ENCODE measurements at regions not wholly inside any gene's neighbourhood (a gene's known extent, or its start where the extent isn't known, plus 50 kb on each side); places are given as distances from the start of the nearest gene placed in this dataset.

- ATAC-seq: no peak
- intact Hi-C loops (cut with DNase I): no loop called here
- no peaks in the 10 kb centered on the region for H3K4me1 ChIP-seq
Observed at GRCh38 chr12:127115468-127116035, 1151.4 kb upstream of the TMEM132C start.

GRCh38 chr12:127118251-127118650, 1148.7 kb upstream of the TMEM132C start:
- no peak for TF ChIP-seq CTCF (IDR thresholded peaks at IDR 0.05)
- no peaks in the 10 kb centered on the region for H3K9me3 ChIP-seq
- H3K36me3 ChIP-seq: no peaks in the 10 kb centered on the region
- no peak overlapping the region for H3K4me3 ChIP-seq
- DNase-seq: no peak
- H3K27ac ChIP-seq: no peak overlapping the region
- intact Hi-C loops (cut with DNase I): no loop called here
- H3K4me1 ChIP-seq: no peaks in the 10 kb centered on the region
- no peak for ATAC-seq
- H3K27me3 ChIP-seq: no peaks in the 10 kb centered on the region

More at GRCh38 chr12:127115468-127116035, 1151.4 kb upstream of the TMEM132C start:
- no peak for TF ChIP-seq CTCF (IDR thresholded peaks at IDR 0.05)
- Histone ChIP-seq H3K9me3 (no peaks in the 10 kb centered on the region), H3K27ac (no peak overlapping the region), H3K36me3 (no peaks in the 10 kb centered on the region), H3K27me3 (no peaks in the 10 kb centered on the region), H3K4me3 (no peak overlapping the region)
- no peak for DNase-seq

- intact Hi-C loops (cut with DNase I): no loop called here
Observed at GRCh38 chr12:127119600-127120140, 1147.3 kb upstream of the TMEM132C start.

GRCh38 chr12:127120851-127121250, 1146.1 kb upstream of the TMEM132C start:
- no peaks in the 10 kb centered on the region for H3K36me3 ChIP-seq
- H3K27ac ChIP-seq: no peak overlapping the region
- H3K4me1 ChIP-seq: no peaks in the 10 kb centered on the region
- ATAC-seq (no peak), DNase-seq (no peak)
- no peaks in the 10 kb centered on the region for H3K27me3 ChIP-seq
- H3K4me3 ChIP-seq: no peak overlapping the region
- TF ChIP-seq CTCF (IDR thresholded peaks at IDR 0.05): no peak
- intact Hi-C loops (cut with DNase I): no loop called here
- no peaks in the 10 kb centered on the region for H3K9me3 ChIP-seq

More at GRCh38 chr12:127119600-127120140, 1147.3 kb upstream of the TMEM132C start:
- H3K4me1 ChIP-seq: no peaks in the 10 kb centered on the region
- H3K27me3 ChIP-seq: no peaks in the 10 kb centered on the region
- DNase-seq (no peak), ATAC-seq (no peak)
- H3K27ac ChIP-seq: no peak overlapping the region
- no peaks in the 10 kb centered on the region for H3K36me3 ChIP-seq
- no peak overlapping the region for H3K4me3 ChIP-seq
- no peak for TF ChIP-seq CTCF (IDR thresholded peaks at IDR 0.05)
- H3K9me3 ChIP-seq: no peaks in the 10 kb centered on the region

GRCh38 chr12:127121494-127122084, 1145.4 kb upstream of the TMEM132C start:
- intact Hi-C loops (cut with DNase I): no loop called here
- no peak for DNase-seq
- no peaks in the 10 kb centered on the region for H3K9me3 ChIP-seq
- H3K27me3 ChIP-seq: no peaks in the 10 kb centered on the region
- no peak overlapping the region for H3K4me3 ChIP-seq
- no peak overlapping the region for H3K27ac ChIP-seq
- ATAC-seq: no peak
- TF ChIP-seq CTCF (IDR thresholded peaks at IDR 0.05): no peak
- H3K36me3 ChIP-seq: no peaks in the 10 kb centered on the region
- no peaks in the 10 kb centered on the region for H3K4me1 ChIP-seq

All from upper lobe of right lung (tissue), 1 donor.